ENCODE measurements at regions not wholly inside any gene's neighbourhood (a gene's known extent, or its start where the extent isn't known, plus 50 kb on each side); places are given as distances from the start of the nearest gene placed in this dataset.

DNA sequence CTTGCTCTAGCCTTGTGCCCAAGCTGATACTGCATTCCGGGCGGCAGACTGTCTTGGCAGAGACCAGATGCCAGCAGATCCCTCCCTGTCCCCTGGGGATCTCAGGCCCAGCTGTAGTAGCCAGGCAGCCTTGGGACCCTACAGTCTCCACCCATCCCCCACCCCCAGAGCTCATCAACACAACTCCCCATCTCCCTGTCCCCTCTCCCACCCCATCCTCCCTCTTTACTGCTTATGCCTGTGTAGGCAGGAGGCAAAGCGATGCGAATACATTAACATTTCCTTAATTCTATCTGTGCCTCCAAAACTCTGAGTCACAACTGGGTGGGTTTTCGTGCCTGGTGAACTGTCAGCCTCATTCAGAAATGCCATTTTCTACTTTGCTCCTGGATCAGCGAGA lies 547.6 kb downstream of the BUD13 start:
- Histone ChIP-seq H3K9me3 (no peaks in the 10 kb centered on the region), H3K36me3 (ENCODE audit: control insufficient read depth in 2 of 2, extremely low read depth in 1 of 2, insufficient read depth in 1 of 2, low read length in 1 of 2) (no peaks in the 10 kb centered on the region), H3K27ac (ENCODE audit: low read length) (no peak overlapping the region), H3K27me3 (replicated peaks in 1 of 2; ENCODE audit: control insufficient read depth in 2 of 2, extremely low read depth in 1 of 2, insufficient read depth in 2 of 2, low read length in 1 of 2) (peaks cover 0 to 20% of the 10 kb centered on the region in 2 experiments), H3K4me1 (ENCODE audit: control insufficient read depth in 1 of 2, extremely low read depth in 1 of 2, insufficient read depth in 2 of 2, low read length in 2 of 2) (no peaks in the 10 kb centered on the region), H3K4me3 (ENCODE audit: control insufficient read depth in 1 of 2, extremely low read depth in 1 of 2, low read length in 1 of 2) (no peak overlapping the region)
- H3K4me1 Mint-ChIP-seq, result no peaks in the 10 kb centered on the region
- no peaks in the 10 kb centered on the region for H3K36me3 Mint-ChIP-seq
- WGBS (ENCODE audit: insufficient coverage), result 80% methylated on average over 6 of the region's 6 CpGs
- ChIA-PET CTCF (interaction anchor here in 1 of 2 donors (0.6 to 1.0 kb wide), 2 partner anchors 9 to 83 kb away, joined by 4 read pairs; no protein-coding TSS in a partner anchor), POLR2A (no interaction called here)
- H3K27ac Mint-ChIP-seq, result no peak overlapping the region
- DNase-seq, result no peak
- no peak overlapping the region for H3K4me3 Mint-ChIP-seq
- no peak for ATAC-seq (replicated peaks in 1 of 4)
- H3K27me3 Mint-ChIP-seq, result peaks cover 12 to 17% of the 10 kb centered on the region in 2 donors
- no peaks in the 10 kb centered on the region for H3K9me3 Mint-ChIP-seq

DNA sequence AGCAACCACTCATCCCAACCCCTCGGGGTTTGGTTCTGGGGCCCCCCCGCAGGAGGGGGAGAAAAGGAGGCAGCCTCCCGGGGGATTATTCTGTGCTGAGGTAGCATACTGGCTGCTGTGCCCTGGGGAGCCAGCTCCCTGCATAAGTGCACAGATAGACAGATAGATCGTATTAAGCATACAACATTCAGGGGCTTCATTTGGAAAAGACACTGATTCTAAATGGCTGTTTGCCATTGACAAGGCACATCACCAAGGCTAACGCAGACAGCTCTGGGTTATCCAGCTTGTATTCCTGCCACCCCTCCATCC lies 547.9 kb downstream of the BUD13 start:
- H3K36me3 ChIP-seq (ENCODE audit: control insufficient read depth in 2 of 2, extremely low read depth in 1 of 2, insufficient read depth in 1 of 2, low read length in 1 of 2), result no peaks in the 10 kb centered on the region
- no peaks in the 10 kb centered on the region for H3K9me3 Mint-ChIP-seq
- ChIA-PET POLR2A (no interaction called here), CTCF (interaction anchor here in 1 of 2 donors (1.0 kb wide), 1 partner anchor 9 kb away, joined by 4 read pairs; no protein-coding TSS in a partner anchor)
- DNase-seq, result no peak
- no peaks in the 10 kb centered on the region for H3K4me1 ChIP-seq (ENCODE audit: control insufficient read depth in 1 of 2, extremely low read depth in 1 of 2, insufficient read depth in 2 of 2, low read length in 2 of 2)
- no peak overlapping the region for H3K27ac ChIP-seq (ENCODE audit: low read length)
- no peaks in the 10 kb centered on the region for H3K36me3 Mint-ChIP-seq
- no peak overlapping the region for H3K4me3 ChIP-seq (ENCODE audit: control insufficient read depth in 1 of 2, extremely low read depth in 1 of 2, low read length in 1 of 2)
- no peak overlapping the region for H3K4me3 Mint-ChIP-seq
- H3K27ac Mint-ChIP-seq, result no peak overlapping the region
- H3K27me3 ChIP-seq (replicated peaks in 1 of 2; ENCODE audit: control insufficient read depth in 2 of 2, extremely low read depth in 1 of 2, insufficient read depth in 2 of 2, low read length in 1 of 2), result peaks cover 0 to 20% of the 10 kb centered on the region in 2 experiments
- no peaks in the 10 kb centered on the region for H3K9me3 ChIP-seq
- H3K27me3 Mint-ChIP-seq, result peaks cover 12 to 17% of the 10 kb centered on the region in 2 donors
- H3K4me1 Mint-ChIP-seq, result no peaks in the 10 kb centered on the region
- no peak for ATAC-seq (replicated peaks in 1 of 4)
- 77% methylated on average over 4 of the region's 5 CpGs for WGBS (ENCODE audit: insufficient coverage)

DNA sequence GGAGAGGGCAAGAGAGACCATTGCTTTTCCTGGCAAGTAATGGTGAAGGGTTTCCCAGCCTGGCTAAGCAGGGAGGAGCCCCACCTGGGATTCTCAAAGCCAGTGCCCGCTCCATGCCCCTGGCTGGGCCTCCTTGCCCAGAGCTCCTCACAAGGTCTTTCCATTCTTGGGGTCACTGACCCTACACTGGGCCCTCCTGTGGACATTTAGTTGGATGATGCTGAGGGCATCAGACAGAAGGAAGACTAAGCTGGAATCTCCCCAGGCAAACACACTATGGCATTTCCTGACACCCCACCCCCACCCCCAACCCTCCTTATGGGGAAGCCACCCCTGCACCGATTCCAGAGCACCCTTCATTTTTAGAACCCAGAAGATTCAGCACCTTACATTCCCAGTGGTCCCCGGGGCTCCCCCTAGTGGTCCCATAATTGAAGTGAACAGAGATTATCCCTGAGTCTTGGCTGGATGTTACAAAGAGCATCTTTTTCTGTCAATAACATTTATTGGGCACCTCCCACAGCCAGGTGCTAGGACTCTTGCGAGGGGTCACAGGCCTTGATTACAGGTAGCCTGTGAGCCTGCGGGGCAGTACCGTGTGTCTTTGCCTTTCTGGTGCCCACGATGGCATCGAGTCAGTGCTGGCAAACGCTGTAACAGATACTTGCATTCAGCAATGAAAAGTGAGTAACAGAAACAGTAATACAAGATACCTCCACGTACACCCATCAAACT lies 548.5 kb downstream of the BUD13 start:
- ATAC-seq (replicated peaks in 1 of 4) (peak in 1 of 4 experiments; percentile 42), DNase-seq (peak in 19 of 35 experiments; percentile 1 to 38 (median 8))
- peaks cover 0 to 20% of the 10 kb centered on the region in 2 experiments for H3K27me3 ChIP-seq (replicated peaks in 1 of 2; ENCODE audit: control insufficient read depth in 2 of 2, extremely low read depth in 1 of 2, insufficient read depth in 2 of 2, low read length in 1 of 2)
- no peak overlapping the region for H3K4me3 ChIP-seq (ENCODE audit: control insufficient read depth in 1 of 2, extremely low read depth in 1 of 2, low read length in 1 of 2)
- H3K4me1 Mint-ChIP-seq, result no peaks in the 10 kb centered on the region
- 19% methylated on average over 3 of the region's 10 CpGs for WGBS (ENCODE audit: insufficient coverage)
- H3K27ac ChIP-seq (ENCODE audit: low read length), result no peak overlapping the region
- no peak overlapping the region for H3K27ac Mint-ChIP-seq
- H3K9me3 ChIP-seq, result no peaks in the 10 kb centered on the region
- H3K36me3 Mint-ChIP-seq, result no peaks in the 10 kb centered on the region
- H3K36me3 ChIP-seq (ENCODE audit: control insufficient read depth in 2 of 2, extremely low read depth in 1 of 2, insufficient read depth in 1 of 2, low read length in 1 of 2), result no peaks in the 10 kb centered on the region
- ChIA-PET POLR2A (no interaction called here), CTCF (no interaction called here)
- peaks cover 12 to 15% of the 10 kb centered on the region in 2 donors for H3K27me3 Mint-ChIP-seq
- H3K4me3 Mint-ChIP-seq, result no peak overlapping the region
- no peaks in the 10 kb centered on the region for H3K9me3 Mint-ChIP-seq
- H3K4me1 ChIP-seq (ENCODE audit: control insufficient read depth in 1 of 2, extremely low read depth in 1 of 2, insufficient read depth in 2 of 2, low read length in 2 of 2), result no peaks in the 10 kb centered on the region

DNA sequence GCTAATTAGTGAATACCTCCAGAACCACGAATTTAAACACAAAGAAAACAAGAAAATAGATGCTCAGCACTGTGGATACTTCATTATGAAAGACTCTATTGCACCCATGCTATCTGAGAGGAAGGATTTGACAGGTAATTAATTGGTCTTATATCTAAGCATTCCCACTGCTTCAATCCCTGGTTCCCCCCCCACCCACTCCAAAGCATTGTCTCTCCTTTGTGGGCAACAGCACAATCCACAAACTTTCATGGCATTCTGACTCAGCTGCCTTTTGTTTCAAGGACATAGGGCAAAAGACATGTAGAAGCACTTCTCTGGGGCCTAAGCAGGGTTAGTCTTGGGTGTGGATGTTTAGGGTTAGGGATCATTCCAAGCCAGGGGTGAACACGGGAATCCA lies 551.4 kb downstream of the BUD13 start:
- POLR2A ChIA-PET, result no interaction called here
- ATAC-seq (replicated peaks in 1 of 4), result no peak
- WGBS (ENCODE audit: insufficient coverage), result 100% methylated on average over 1 of the region's 2 CpGs

DNA sequence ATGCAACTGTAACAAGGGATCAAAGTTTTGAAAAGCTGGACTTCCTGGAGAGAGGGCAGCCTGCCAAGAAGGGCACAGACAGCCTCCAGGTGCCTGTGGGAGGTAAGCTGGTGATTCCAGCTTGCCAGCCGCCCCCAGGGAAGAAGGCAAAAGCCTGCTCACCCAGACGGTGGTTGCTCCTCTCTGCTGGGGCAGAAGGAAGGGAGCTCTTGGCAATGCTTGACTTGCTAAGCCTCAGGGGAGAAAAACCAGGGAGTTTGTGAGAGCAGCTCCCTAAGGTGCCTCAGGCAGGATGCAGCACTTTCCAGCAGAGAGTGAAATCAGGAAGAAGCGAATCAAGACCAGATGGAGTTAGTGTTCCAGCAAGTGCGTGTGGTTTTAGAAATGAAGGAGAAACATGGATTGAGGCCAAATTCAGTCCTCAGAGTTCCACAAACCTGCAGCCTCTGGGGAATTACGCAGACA lies 553.6 kb downstream of the BUD13 start:
- Histone ChIP-seq H3K36me3 (ENCODE audit: control insufficient read depth in 2 of 2, extremely low read depth in 1 of 2, insufficient read depth in 1 of 2, low read length in 1 of 2) (no peaks in the 10 kb centered on the region), H3K27ac (ENCODE audit: low read length) (no peak overlapping the region), H3K9me3 (no peaks in the 10 kb centered on the region), H3K4me3 (ENCODE audit: control insufficient read depth in 1 of 2, extremely low read depth in 1 of 2, low read length in 1 of 2) (no peak overlapping the region), H3K27me3 (replicated peaks in 1 of 2; ENCODE audit: control insufficient read depth in 2 of 2, extremely low read depth in 1 of 2, insufficient read depth in 2 of 2, low read length in 1 of 2) (no peaks in the 10 kb centered on the region), H3K4me1 (ENCODE audit: control insufficient read depth in 1 of 2, extremely low read depth in 1 of 2, insufficient read depth in 2 of 2, low read length in 2 of 2) (no peaks in the 10 kb centered on the region)
- ATAC-seq (replicated peaks in 1 of 4) (no peak), DNase-seq (no peak)
- peaks cover 0 to 11% (median 0%) of the 10 kb centered on the region in 3 donors for H3K9me3 Mint-ChIP-seq
- CTCF ChIA-PET, result no interaction called here
- no peak overlapping the region for H3K4me3 Mint-ChIP-seq
- WGBS (ENCODE audit: insufficient coverage), result 70% methylated on average over 4 of the region's 5 CpGs
- H3K27me3 Mint-ChIP-seq, result peaks cover 3 to 4% of the 10 kb centered on the region in 2 donors
- no peak overlapping the region for H3K27ac Mint-ChIP-seq
- H3K36me3 Mint-ChIP-seq, result no peaks in the 10 kb centered on the region
- POLR2A ChIA-PET, result no interaction called here
- H3K4me1 Mint-ChIP-seq, result no peaks in the 10 kb centered on the region

More for the DNA sequence above, 551.4 kb downstream of the BUD13 start:
- H3K27ac ChIP-seq (ENCODE audit: low read length), result no peak overlapping the region
- peaks cover 0 to 11% (median 0%) of the 10 kb centered on the region in 3 donors for H3K9me3 Mint-ChIP-seq
- no peaks in the 10 kb centered on the region for H3K4me1 Mint-ChIP-seq
- H3K36me3 ChIP-seq (ENCODE audit: control insufficient read depth in 2 of 2, extremely low read depth in 1 of 2, insufficient read depth in 1 of 2, low read length in 1 of 2), result no peaks in the 10 kb centered on the region
- no peaks in the 10 kb centered on the region for H3K9me3 ChIP-seq
- DNase-seq, result no peak
- no peak overlapping the region for H3K27ac Mint-ChIP-seq
- CTCF ChIA-PET, result no interaction called here
- H3K4me3 Mint-ChIP-seq, result no peak overlapping the region
- H3K27me3 Mint-ChIP-seq, result peaks cover 5 to 6% of the 10 kb centered on the region in 2 donors
- no peaks in the 10 kb centered on the region for H3K36me3 Mint-ChIP-seq
- no peak overlapping the region for H3K4me3 ChIP-seq (ENCODE audit: control insufficient read depth in 1 of 2, extremely low read depth in 1 of 2, low read length in 1 of 2)
- H3K4me1 ChIP-seq (ENCODE audit: control insufficient read depth in 1 of 2, extremely low read depth in 1 of 2, insufficient read depth in 2 of 2, low read length in 2 of 2), result no peaks in the 10 kb centered on the region
- H3K27me3 ChIP-seq (replicated peaks in 1 of 2; ENCODE audit: control insufficient read depth in 2 of 2, extremely low read depth in 1 of 2, insufficient read depth in 2 of 2, low read length in 1 of 2), result peaks cover 0 to 10% of the 10 kb centered on the region in 2 experiments

DNA sequence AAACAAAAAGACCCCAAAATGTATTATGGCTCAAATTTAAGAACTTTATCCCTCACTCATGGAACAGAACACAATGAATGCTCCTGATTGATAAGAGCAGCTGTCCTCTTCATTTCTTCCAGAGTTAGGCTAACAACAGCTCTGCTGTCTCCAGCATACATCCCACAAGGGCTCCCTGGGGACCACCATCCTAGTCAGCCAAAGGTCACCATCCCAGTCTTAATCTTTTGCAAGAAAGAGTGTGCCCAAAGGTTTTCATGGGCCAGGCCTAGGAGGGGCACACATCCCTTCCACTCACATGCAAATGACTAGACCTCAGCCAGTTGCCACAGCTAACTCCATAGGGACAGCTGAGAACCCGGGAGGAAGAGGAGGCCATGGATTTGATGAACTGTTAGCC lies 555.3 kb downstream of the BUD13 start:
- Histone ChIP-seq H3K9me3 (no peaks in the 10 kb centered on the region), H3K36me3 (ENCODE audit: control insufficient read depth in 2 of 2, extremely low read depth in 1 of 2, insufficient read depth in 1 of 2, low read length in 1 of 2) (no peaks in the 10 kb centered on the region), H3K4me3 (ENCODE audit: control insufficient read depth in 1 of 2, extremely low read depth in 1 of 2, low read length in 1 of 2) (no peak overlapping the region), H3K27ac (ENCODE audit: low read length) (no peak overlapping the region), H3K4me1 (ENCODE audit: control insufficient read depth in 1 of 2, extremely low read depth in 1 of 2, insufficient read depth in 2 of 2, low read length in 2 of 2) (no peaks in the 10 kb centered on the region), H3K27me3 (replicated peaks in 1 of 2; ENCODE audit: control insufficient read depth in 2 of 2, extremely low read depth in 1 of 2, insufficient read depth in 2 of 2, low read length in 1 of 2) (no peaks in the 10 kb centered on the region)
- ATAC-seq (replicated peaks in 1 of 4), result no peak
- DNase-seq, result no peak
- WGBS (ENCODE audit: insufficient coverage), result 67% methylated on average over 1 of the region's 1 CpG
- CTCF ChIA-PET, result no interaction called here
- Mint-ChIP-seq H3K27ac (no peak overlapping the region), H3K36me3 (no peaks in the 10 kb centered on the region), H3K9me3 (peaks cover 0 to 11% (median 0%) of the 10 kb centered on the region in 3 donors), H3K4me1 (no peaks in the 10 kb centered on the region), H3K4me3 (no peak overlapping the region), H3K27me3 (peaks cover 3 to 4% of the 10 kb centered on the region in 2 donors)
- POLR2A ChIA-PET, result no interaction called here
